Activated T-helper 1 cell treated with anti-CD3 and anti-CD28 coated beads, Interleukin-12 subunit alpha, Interleukin-12 subunit beta, Interleukin-2, Interleukin-4 antibody, amounts not matched to agents 30 ng/mL and 10 ng/mL and 1 ng/mL, durations not matched to agents 14 hours and 24 hours and 36 hours (primary cell): ENCODE measurements at regions not wholly inside any gene's neighbourhood (a gene's known extent, or its start where the extent isn't known, plus 50 kb on each side); places are given as distances from the start of the nearest gene placed in this dataset.

ENCODE experiments used
- DNase-seq: peaks from one replicate; pipeline ENCODE4 v3.0.0; 2021; ENCODE audit warnings: low spot score
- H3K27ac Mint-ChIP-seq: one replicate; pipeline ENCODE4 v1.8.0; 2021; ENCODE audit warnings: mild to moderate bottlenecking, mixed read lengths
- H3K27me3 Mint-ChIP-seq: one replicate; pipeline ENCODE4 v1.8.0; 2022; ENCODE audit warnings: mild to moderate bottlenecking, moderate library complexity, mixed read lengths; ENCODE audit not compliant: insufficient read depth
- H3K36me3 Mint-ChIP-seq: one replicate; pipeline ENCODE4 v1.8.0; 2021; ENCODE audit warnings: low read depth, mixed read lengths
- H3K4me1 Mint-ChIP-seq: one replicate; pipeline ENCODE4 v1.8.0; 2021; ENCODE audit warnings: low read depth, mixed read lengths
- H3K4me3 Mint-ChIP-seq: one replicate; pipeline ENCODE4 v1.8.0; 2021; ENCODE audit warnings: mild to moderate bottlenecking, moderate library complexity, mixed read lengths
- H3K9me3 Mint-ChIP-seq: one replicate; pipeline ENCODE4 v1.8.0; 2021; ENCODE audit warnings: mixed read lengths
- intact Hi-C: fragments of 100-400 bp; cut with micrococcal nuclease; formaldehyde crosslinking; loops from one replicate; pipeline ENCODE4 v1.15.1; 2024

- H3K36me3 Mint-ChIP-seq, result no peaks in the 10 kb centered on the region
- no peaks in the 10 kb centered on the region for H3K4me1 Mint-ChIP-seq
- H3K4me3 Mint-ChIP-seq, result no peak overlapping the region
- DNase-seq, result no peak
- H3K27me3 Mint-ChIP-seq, result no peaks in the 10 kb centered on the region
- H3K9me3 Mint-ChIP-seq, result no peaks in the 10 kb centered on the region
- H3K27ac Mint-ChIP-seq, result no peak overlapping the region
- intact Hi-C loops, result no loop called here
Observed at GRCh38 chr9:78835928-78836450, 539.1 kb downstream of the PSAT1 start.

DNA sequence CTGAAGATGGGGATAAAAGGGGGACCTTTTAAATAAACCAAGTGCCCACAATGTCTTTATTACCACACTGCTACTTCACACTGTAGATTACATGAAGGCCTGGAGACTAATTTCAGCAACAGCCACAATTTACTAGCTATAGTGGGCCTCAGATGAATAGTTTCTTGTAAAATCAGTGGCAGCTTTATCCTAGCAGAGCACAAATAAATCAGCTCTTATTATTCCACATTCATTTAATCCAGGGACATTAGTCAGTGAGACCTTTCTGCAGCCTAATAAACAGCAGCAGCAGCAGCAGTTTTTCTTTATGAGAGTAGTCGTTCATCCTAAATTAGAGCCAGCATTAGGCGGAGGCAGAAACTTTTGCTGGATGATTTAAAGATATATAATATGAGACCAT, 542.3 kb downstream of the PSAT1 start:
- intact Hi-C loops, result no loop called here
- no peak for DNase-seq
- Mint-ChIP-seq H3K27ac (no peak overlapping the region), H3K36me3 (no peaks in the 10 kb centered on the region), H3K9me3 (peaks cover 7% of the 10 kb centered on the region), H3K4me3 (no peak overlapping the region), H3K4me1 (no peaks in the 10 kb centered on the region), H3K27me3 (no peaks in the 10 kb centered on the region)

DNA sequence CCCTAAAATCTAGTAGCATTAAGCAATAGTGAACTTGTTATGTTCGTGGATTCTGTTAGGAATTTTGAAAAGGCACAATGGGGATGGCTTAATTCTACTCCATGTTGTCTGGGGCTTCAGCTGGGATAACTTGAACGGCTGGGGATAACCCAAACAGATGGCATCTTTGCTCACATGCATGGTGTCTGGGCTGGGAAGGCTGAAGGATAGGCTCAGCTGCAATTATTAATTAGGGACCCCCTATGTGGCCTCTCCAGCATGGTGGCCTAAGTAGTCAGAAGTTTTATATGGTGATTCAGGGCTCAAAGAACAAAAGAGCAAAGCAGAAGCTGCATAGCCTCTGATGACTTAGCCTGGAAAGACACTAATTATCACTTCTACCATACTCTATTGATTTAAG, 551.1 kb downstream of the PSAT1 start:
- Mint-ChIP-seq H3K27me3 (no peaks in the 10 kb centered on the region), H3K4me3 (no peak overlapping the region), H3K36me3 (no peaks in the 10 kb centered on the region), H3K4me1 (no peaks in the 10 kb centered on the region), H3K9me3 (peaks cover 5% of the 10 kb centered on the region), H3K27ac (no peak overlapping the region)
- intact Hi-C loops, result no loop called here
- no peak for DNase-seq

DNA sequence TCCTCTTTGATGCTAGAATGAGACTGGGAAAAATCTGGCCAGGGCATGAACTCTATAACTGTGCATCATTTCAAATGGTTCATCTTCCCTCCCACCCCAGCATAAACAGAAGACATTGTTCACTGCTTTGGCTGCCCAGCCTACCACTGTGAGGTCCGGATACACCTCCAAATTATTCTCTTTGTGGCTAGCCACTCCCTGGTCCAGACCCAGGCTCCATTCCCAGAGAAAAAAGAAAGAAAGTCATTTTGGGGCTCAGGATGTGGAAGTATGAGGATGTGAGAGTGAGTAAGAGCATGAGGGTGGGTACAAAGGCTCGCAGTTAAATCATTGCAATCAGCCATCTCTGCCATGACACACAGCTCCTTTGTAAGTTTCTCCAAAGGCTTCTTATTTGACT, 559.2 kb downstream of the PSAT1 start:
- Mint-ChIP-seq H3K36me3 (no peaks in the 10 kb centered on the region), H3K4me1 (no peaks in the 10 kb centered on the region), H3K27ac (no peak overlapping the region), H3K4me3 (no peak overlapping the region), H3K27me3 (no peaks in the 10 kb centered on the region), H3K9me3 (no peaks in the 10 kb centered on the region)
- intact Hi-C loops, result no loop called here
- DNase-seq, result no peak

DNA sequence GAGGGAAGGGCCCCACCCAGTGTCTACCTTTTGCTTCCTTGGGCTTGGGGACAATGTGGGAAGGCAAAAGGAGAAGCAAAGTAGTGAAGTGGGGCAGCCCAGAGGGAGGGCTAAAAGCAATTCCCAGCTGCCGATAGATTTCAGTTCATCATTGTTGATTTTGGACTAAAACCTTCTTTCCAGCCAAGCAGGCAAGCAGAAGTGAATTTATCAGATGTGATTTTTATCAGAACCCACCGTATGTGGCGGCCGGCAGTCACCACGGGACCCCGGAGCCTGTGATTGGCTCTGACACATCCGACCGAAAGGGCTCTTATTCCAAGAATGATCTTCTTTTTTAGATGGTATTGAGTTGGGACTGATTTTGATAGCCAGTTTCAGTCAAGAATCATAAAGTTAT, 559.9 kb downstream of the PSAT1 start:
- no peak overlapping the region for H3K27ac Mint-ChIP-seq
- H3K27me3 Mint-ChIP-seq, result no peaks in the 10 kb centered on the region
- no peak overlapping the region for H3K4me3 Mint-ChIP-seq
- no peaks in the 10 kb centered on the region for H3K9me3 Mint-ChIP-seq
- DNase-seq, result no peak
- H3K4me1 Mint-ChIP-seq, result no peaks in the 10 kb centered on the region
- H3K36me3 Mint-ChIP-seq, result no peaks in the 10 kb centered on the region
- intact Hi-C loops, result no loop called here

GRCh38 chr9:78857373-78858225, 560.7 kb downstream of the PSAT1 start:
- H3K9me3 Mint-ChIP-seq, result no peaks in the 10 kb centered on the region
- no peaks in the 10 kb centered on the region for H3K4me1 Mint-ChIP-seq
- H3K27me3 Mint-ChIP-seq, result no peaks in the 10 kb centered on the region
- DNase-seq, result no peak
- intact Hi-C loops, result no loop called here
- H3K4me3 Mint-ChIP-seq, result no peak overlapping the region
- no peak overlapping the region for H3K27ac Mint-ChIP-seq
- H3K36me3 Mint-ChIP-seq, result no peaks in the 10 kb centered on the region

DNA sequence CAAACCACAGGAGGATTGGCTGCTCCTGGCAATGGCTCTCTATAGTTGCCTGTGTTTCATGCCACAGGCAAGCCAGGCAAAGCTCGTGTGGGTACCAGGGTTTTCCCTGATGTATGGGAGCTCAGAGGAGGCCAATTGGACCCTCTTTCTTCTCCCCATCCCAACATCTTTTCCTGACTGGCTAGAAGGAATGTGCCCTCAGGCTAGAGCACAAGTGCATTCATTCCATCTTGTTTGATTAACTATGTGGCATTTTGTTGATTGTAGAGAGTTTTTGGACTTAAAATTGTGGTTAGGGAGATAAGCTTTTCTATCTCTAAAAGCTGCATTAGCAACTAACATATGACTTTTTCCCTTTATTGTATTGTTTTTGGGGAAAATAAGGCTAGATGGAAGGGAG, 561.3 kb downstream of the PSAT1 start:
- intact Hi-C loops, result no loop called here

DNA sequence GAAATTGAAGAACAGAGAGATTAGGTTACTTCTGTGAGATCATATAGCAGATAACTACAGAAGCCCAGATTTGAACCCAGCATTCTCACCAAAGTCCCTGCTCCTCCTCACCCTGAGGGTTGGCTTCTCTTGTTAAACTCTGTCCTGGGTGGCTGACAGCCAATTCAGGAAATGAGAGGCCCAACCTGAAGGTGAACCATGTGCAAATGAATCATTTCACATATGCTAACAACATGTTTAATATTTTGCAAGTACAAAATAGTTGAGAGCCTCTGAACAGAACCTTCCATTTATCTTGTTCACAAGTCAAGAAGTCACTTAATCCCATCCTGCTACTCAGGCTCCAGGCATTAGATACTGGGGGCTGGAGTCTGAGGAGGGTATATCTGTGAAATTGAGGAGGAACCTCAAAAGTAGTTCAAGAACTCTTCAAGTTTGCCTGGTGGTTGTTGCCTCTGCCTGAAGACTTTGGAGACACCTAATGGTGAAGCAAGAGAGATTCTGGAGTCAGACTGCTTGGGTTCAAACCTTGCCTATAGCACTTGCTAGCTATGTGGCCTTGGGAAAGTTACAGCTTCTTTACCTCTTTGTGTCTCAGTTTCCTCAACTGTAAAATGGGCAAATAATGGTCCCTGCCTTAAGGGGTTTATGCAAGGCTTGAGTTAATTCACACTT, 564.0 kb downstream of the PSAT1 start:
- no peak for DNase-seq
- H3K27me3 Mint-ChIP-seq, result no peaks in the 10 kb centered on the region
- no peaks in the 10 kb centered on the region for H3K36me3 Mint-ChIP-seq
- H3K4me3 Mint-ChIP-seq, result no peak overlapping the region
- no peaks in the 10 kb centered on the region for H3K9me3 Mint-ChIP-seq
- intact Hi-C loops, result no loop called here
- H3K4me1 Mint-ChIP-seq, result no peaks in the 10 kb centered on the region
- H3K27ac Mint-ChIP-seq, result no peak overlapping the region

More for the DNA sequence above, 561.3 kb downstream of the PSAT1 start:
- no peak for DNase-seq
- Mint-ChIP-seq H3K4me1 (no peaks in the 10 kb centered on the region), H3K4me3 (no peak overlapping the region), H3K27ac (no peak overlapping the region), H3K9me3 (no peaks in the 10 kb centered on the region), H3K36me3 (no peaks in the 10 kb centered on the region), H3K27me3 (no peaks in the 10 kb centered on the region)

DNA sequence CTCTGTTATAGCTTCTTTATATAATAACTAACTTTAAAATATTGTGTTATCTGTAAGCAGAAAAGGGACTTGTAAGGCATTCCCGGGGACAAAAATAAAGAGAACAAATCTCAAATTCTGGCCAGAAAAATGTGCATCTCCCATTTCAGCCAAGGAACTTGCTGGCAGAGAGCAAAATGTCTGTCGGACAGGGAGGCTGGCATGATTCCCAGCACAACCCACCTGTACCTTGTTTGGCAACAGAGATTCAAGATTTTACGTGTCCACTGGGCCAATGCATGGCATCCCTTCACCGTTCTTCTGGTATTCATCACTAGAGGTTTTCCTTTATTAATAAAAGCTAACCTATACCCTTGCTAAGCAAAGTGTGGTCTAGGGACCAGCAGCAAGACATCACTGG, 566.6 kb downstream of the PSAT1 start:
- intact Hi-C loops, result no loop called here
- H3K36me3 Mint-ChIP-seq, result no peaks in the 10 kb centered on the region
- no peak overlapping the region for H3K4me3 Mint-ChIP-seq
- no peak overlapping the region for H3K27ac Mint-ChIP-seq
- DNase-seq, result no peak
- H3K9me3 Mint-ChIP-seq, result no peaks in the 10 kb centered on the region
- H3K27me3 Mint-ChIP-seq, result no peaks in the 10 kb centered on the region
- no peaks in the 10 kb centered on the region for H3K4me1 Mint-ChIP-seq

DNA sequence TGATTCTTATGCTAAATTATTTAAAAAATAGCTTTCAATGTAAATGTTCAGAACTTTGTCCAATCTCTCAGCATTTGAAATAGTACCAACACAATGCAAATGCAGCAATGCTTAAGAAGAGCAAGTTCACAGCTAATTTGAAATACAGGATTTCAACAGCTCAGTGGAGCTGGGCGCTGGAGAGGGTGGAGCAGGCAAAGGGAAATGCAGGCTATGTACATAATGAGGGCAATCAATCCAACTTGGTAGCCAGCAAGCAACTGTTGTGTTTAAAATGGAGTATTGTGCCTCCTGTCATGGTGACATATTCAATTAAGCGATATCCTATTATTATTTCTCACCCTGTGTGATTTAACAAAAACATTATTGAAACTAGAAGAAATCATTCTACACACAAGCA, 568.8 kb downstream of the PSAT1 start:
- Mint-ChIP-seq H3K27ac (no peak overlapping the region), H3K27me3 (no peaks in the 10 kb centered on the region), H3K4me3 (no peak overlapping the region), H3K4me1 (no peaks in the 10 kb centered on the region), H3K36me3 (no peaks in the 10 kb centered on the region), H3K9me3 (no peaks in the 10 kb centered on the region)
- DNase-seq, result no peak
- intact Hi-C loops, result no loop called here

DNA sequence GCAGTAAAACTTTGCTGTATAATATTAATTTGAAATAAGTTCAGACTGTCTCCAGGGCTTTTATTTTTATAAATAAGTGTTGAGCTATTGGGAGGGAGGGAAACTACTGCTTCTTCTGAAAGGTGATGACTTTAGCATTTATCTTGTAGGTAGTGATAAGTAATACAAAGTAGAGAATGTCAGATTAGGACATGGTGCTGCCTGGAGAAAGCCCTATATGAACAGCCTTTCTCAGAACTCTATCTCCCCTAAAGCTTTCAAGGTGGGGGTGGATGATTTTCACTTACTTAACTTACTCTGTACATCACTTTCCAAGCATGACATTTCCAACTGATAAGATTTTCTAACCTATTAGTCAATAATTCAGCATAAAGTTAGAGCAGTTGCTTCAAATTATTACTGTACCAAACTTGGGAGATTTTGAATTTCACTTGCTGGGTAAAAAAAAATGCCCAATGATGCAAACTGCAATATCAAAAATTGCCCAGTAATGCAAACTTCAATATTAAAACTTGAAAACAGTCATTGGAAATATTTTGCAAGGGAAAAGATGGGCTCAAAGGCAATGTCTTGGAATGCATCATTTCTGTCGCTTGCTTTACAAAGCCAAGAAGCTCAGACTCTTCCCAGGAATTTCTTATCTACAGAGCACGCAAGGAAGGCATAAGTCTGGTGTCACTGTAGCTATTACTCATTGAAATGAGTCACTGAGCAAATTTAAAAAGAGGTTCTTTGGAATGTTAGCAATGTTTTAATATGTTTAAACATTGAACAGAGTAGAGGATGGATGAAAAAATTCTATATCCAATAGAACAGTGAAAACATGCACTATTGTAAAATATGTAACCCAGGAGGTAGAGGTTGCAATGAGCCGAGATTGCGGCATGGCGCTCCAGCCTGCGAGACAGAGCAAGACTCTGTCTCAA, 569.5 kb downstream of the PSAT1 start:
- Mint-ChIP-seq H3K27me3 (no peaks in the 10 kb centered on the region), H3K36me3 (no peaks in the 10 kb centered on the region), H3K9me3 (no peaks in the 10 kb centered on the region), H3K27ac (no peak overlapping the region), H3K4me3 (no peak overlapping the region), H3K4me1 (no peaks in the 10 kb centered on the region)
- intact Hi-C loops, result no loop called here
- no peak for DNase-seq

GRCh38 chr9:78871086-78871451, 574.1 kb downstream of the PSAT1 start:
- Mint-ChIP-seq H3K27ac (no peak overlapping the region), H3K4me3 (no peak overlapping the region), H3K4me1 (no peaks in the 10 kb centered on the region), H3K36me3 (no peaks in the 10 kb centered on the region), H3K27me3 (no peaks in the 10 kb centered on the region), H3K9me3 (peaks cover 3% of the 10 kb centered on the region)
- intact Hi-C loops, result no loop called here
- DNase-seq, result no peak
